ENCODE measurements at regions not wholly inside any gene's neighbourhood (a gene's known extent, or its start where the extent isn't known, plus 50 kb on each side); places are given as distances from the start of the nearest gene placed in this dataset.

DNA sequence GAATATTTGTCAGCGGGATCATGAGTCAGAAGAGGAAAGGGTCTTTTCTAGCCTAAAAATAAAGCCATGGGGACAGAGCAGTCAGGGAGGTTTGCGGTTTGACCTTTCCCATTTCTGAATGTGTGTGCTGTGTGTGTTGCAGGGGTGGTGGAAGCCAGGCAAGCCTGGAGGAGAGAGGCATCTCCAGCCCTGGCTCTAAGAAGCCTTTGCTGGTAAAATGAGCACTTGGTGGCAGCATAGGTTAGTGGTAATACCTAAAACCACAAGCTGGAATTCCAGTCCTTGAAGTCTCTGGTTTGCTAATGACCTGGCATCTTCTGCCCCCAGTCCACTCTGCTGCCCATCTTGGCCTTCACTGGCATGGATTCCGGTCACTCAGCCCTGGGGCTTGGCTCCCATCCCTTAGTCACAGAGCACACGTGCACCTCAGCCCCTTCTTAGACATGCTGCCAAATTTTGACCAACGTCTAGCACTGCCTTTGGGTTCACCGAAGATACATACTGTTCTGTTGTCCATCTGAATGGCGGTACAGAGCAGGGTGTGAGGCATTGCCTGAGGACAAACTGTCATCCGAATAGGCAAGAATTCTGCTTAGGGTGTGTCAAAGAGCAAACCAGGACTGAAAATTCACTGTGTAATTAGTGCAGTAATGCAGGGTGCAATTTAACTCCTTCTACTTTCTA, 52.7 kb downstream of the KCNA5 start:
- Histone ChIP-seq H3K36me3 (ENCODE audit: insufficient read depth) (no peaks in the 10 kb centered on the region), H4K20me1 (replicated peaks; ENCODE audit: insufficient read depth) (no peaks in the 10 kb centered on the region), H3K4me3 (no peak overlapping the region), H3K4me1 (ENCODE audit: insufficient read depth) (no peaks in the 10 kb centered on the region), H3K27ac (ENCODE audit: low read depth) (no peak overlapping the region), H3K79me2 (replicated peaks; ENCODE audit: insufficient read depth) (no peaks in the 10 kb centered on the region), H3K4me2 (no peak overlapping the region), H2AFZ (no peak overlapping the region), H3F3A (replicated peaks; ENCODE audit: low read depth) (no peaks in the 10 kb centered on the region), H3K27me3 (ENCODE audit: insufficient read depth) (no peaks in the 10 kb centered on the region), H3K9me2 (ENCODE audit: insufficient read depth) (no peaks in the 10 kb centered on the region)
- Mint-ChIP-seq H3K36me3 (ENCODE audit: low read depth) (no peaks in the 10 kb centered on the region), H3K4me3 (no peak overlapping the region), H3K27ac (no peak overlapping the region), H3K9me3 (no peaks in the 10 kb centered on the region), H3K27me3 (ENCODE audit: insufficient read depth, low read depth, poor library complexity) (peaks cover 10% of the 10 kb centered on the region), H3K4me1 (no peaks in the 10 kb centered on the region; the same call in 2 of the 3 replicates)
- peak; percentile 42; the same call in 2 of the 3 replicates for ATAC-seq
- TF ChIP-seq ZNF114 (CRISPR knock-in tag; IDR thresholded peaks at IDR 0.05) (no peak), ZNF331 (CRISPR knock-in tag; IDR thresholded peaks at IDR 0.05; ENCODE audit: low read depth) (no peak), CTCF (conservative IDR thresholded peaks at IDR 0.05; ENCODE audit: low read depth in 2 of 2) (peak; percentile 11 to 52; a peak in 2 of 4 replicates), EZH2phosphoT487 (IDR thresholded peaks at IDR 0.05; ENCODE audit: unreplicated experiment) (no peak)
- DNase-seq (ENCODE audit: low spot score): no peak

- H3K4me3 Mint-ChIP-seq: no peak overlapping the region
- Histone ChIP-seq H3K79me2 (replicated peaks; ENCODE audit: insufficient read depth) (no peaks in the 10 kb centered on the region), H2AFZ (no peak overlapping the region), H3K27me3 (ENCODE audit: insufficient read depth) (no peaks in the 10 kb centered on the region), H4K20me1 (replicated peaks; ENCODE audit: insufficient read depth) (no peaks in the 10 kb centered on the region), H3K9me2 (ENCODE audit: insufficient read depth) (no peaks in the 10 kb centered on the region), H3F3A (replicated peaks; ENCODE audit: low read depth) (no peaks in the 10 kb centered on the region), H3K4me3 (no peak overlapping the region), H3K4me2 (no peak overlapping the region), H3K27ac (ENCODE audit: low read depth) (no peak overlapping the region), H3K4me1 (ENCODE audit: insufficient read depth) (no peaks in the 10 kb centered on the region), H3K36me3 (ENCODE audit: insufficient read depth) (no peaks in the 10 kb centered on the region)
- H3K9me3 Mint-ChIP-seq: no peaks in the 10 kb centered on the region
- no peaks in the 10 kb centered on the region for H3K36me3 Mint-ChIP-seq (ENCODE audit: low read depth)
- TF ChIP-seq NANOG (IDR thresholded peaks at IDR 0.05; ENCODE audit: borderline replicate concordance): no peak
- no peaks in the 10 kb centered on the region; the same call in 2 of the 3 replicates for H3K4me1 Mint-ChIP-seq
- H3K27ac Mint-ChIP-seq: no peak overlapping the region
- DNase-seq (ENCODE audit: low spot score): no peak
- ATAC-seq: no peak
- peaks cover 10% of the 10 kb centered on the region for H3K27me3 Mint-ChIP-seq (ENCODE audit: insufficient read depth, low read depth, poor library complexity)
Observed at GRCh38 chr12:5097786-5098185, 54.1 kb downstream of the KCNA5 start.

DNA sequence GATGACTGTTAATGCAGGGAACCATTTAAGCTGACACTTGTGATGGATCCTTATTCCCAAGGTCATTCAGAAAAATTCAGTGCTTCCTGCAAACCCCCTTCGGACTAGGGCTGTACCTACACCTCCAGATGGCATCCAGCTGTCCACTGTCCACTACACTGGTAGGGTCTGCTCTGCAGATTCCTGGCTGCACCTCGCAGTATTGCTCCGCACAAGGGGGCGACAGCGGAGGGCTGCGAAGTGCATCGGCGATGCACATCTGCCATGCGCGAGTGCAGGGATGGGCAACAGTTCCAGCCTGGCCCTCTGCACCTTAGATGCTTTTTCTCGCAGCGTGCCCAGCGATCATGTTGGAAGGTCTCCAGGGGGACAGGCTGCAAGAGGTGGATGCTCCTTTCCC, 55.5 kb downstream of the KCNA5 start:
- Mint-ChIP-seq H3K27me3 (ENCODE audit: insufficient read depth, low read depth, poor library complexity) (peaks cover 7% of the 10 kb centered on the region), H3K4me1 (no peaks in the 10 kb centered on the region; the same call in 2 of the 3 replicates), H3K36me3 (ENCODE audit: low read depth) (no peaks in the 10 kb centered on the region), H3K27ac (no peak overlapping the region), H3K4me3 (no peak overlapping the region), H3K9me3 (no peaks in the 10 kb centered on the region)
- no peaks in the 10 kb centered on the region for H3K36me3 ChIP-seq (ENCODE audit: insufficient read depth)
- H3K27me3 ChIP-seq (ENCODE audit: insufficient read depth): no peaks in the 10 kb centered on the region
- no peak overlapping the region for H3K4me3 ChIP-seq
- no peaks in the 10 kb centered on the region for H3K79me2 ChIP-seq (replicated peaks; ENCODE audit: insufficient read depth)
- TF ChIP-seq NANOG (IDR thresholded peaks at IDR 0.05; ENCODE audit: borderline replicate concordance) (no peak), ETS1 (IDR thresholded peaks at IDR 0.05) (no peak), CTCF (conservative IDR thresholded peaks at IDR 0.05; ENCODE audit: low read depth in 2 of 2) (peak in 1 of 2 experiments; percentile 17; a peak in 2 of 4 replicates)
- TF ChIP-seq, protein P1, sequence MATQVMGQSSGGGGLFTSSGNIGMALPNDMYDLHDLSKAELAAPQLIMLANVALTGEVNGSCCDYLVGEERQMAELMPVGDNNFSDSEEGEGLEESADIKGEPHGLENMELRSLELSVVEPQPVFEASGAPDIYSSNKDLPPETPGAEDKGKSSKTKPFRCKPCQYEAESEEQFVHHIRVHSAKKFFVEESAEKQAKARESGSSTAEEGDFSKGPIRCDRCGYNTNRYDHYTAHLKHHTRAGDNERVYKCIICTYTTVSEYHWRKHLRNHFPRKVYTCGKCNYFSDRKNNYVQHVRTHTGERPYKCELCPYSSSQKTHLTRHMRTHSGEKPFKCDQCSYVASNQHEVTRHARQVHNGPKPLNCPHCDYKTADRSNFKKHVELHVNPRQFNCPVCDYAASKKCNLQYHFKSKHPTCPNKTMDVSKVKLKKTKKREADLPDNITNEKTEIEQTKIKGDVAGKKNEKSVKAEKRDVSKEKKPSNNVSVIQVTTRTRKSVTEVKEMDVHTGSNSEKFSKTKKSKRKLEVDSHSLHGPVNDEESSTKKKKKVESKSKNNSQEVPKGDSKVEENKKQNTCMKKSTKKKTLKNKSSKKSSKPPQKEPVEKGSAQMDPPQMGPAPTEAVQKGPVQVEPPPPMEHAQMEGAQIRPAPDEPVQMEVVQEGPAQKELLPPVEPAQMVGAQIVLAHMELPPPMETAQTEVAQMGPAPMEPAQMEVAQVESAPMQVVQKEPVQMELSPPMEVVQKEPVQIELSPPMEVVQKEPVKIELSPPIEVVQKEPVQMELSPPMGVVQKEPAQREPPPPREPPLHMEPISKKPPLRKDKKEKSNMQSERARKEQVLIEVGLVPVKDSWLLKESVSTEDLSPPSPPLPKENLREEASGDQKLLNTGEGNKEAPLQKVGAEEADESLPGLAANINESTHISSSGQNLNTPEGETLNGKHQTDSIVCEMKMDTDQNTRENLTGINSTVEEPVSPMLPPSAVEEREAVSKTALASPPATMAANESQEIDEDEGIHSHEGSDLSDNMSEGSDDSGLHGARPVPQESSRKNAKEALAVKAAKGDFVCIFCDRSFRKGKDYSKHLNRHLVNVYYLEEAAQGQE (IDR thresholded peaks at IDR 0.05; ENCODE audit: unreplicated experiment): no peak
- no peak overlapping the region for H3K27ac ChIP-seq (ENCODE audit: low read depth)
- no peaks in the 10 kb centered on the region for H4K20me1 ChIP-seq (replicated peaks; ENCODE audit: insufficient read depth)
- H3K9me2 ChIP-seq (ENCODE audit: insufficient read depth): no peaks in the 10 kb centered on the region
- no peak overlapping the region for H3K4me2 ChIP-seq
- H2AFZ ChIP-seq: peak overlapping the region; percentile 88
- no peaks in the 10 kb centered on the region for H3F3A ChIP-seq (replicated peaks; ENCODE audit: low read depth)
- ATAC-seq (no peak), DNase-seq (ENCODE audit: low spot score) (no peak)
- H3K4me1 ChIP-seq (ENCODE audit: insufficient read depth): no peaks in the 10 kb centered on the region
